Gastroesophageal sphincter (tissue), 4 donors: ENCODE measurements at regions not wholly inside any gene's neighbourhood (a gene's known extent, or its start where the extent isn't known, plus 50 kb on each side); places are given as distances from the start of the nearest gene placed in this dataset.

Source experiments
- ATAC-seq: fragments of 150-250 bp; one replicate; pipeline ENCODE4 v1.9.1; 2016; ENCODE audit warnings: mild to moderate bottlenecking, moderate library complexity
- H3K27ac ChIP-seq, 4 donors: fragments of 200-600 bp; sonication (generic) in 3 of 4; 1 replicate in 3 of 4; 2 replicates in 1 of 4; pipeline ENCODE4 v1.5.1; 2016 to 2019
- H3K27me3 ChIP-seq: fragments of 200-600 bp; sonication (generic); one replicate; pipeline ENCODE4 v1.5.1; 2019
- H3K36me3 ChIP-seq, 2 donors: fragments of 200-600 bp; sonication (generic); one replicate each; pipeline ENCODE4 v1.5.1; 2019; ENCODE audit warnings: control low read depth in 1 of 2
- H3K4me1 ChIP-seq, 3 donors: fragments of 200-600 bp; sonication (generic); 1 replicate in 2 of 3; 2 replicates in 1 of 3; pipeline ENCODE4 v1.5.1; 2016 to 2019; ENCODE audit warnings: control low read depth in 2 of 3
- H3K4me3 ChIP-seq, 2 donors: fragments of 200-600 bp; sonication (generic); one replicate each; pipeline ENCODE4 v1.5.1; 2019; ENCODE audit warnings: mild to moderate bottlenecking in 1 of 2, moderate library complexity in 1 of 2
- H3K9me3 ChIP-seq, 3 donors: fragments of 200-600 bp; sonication (generic); one replicate each; pipeline ENCODE4 v1.5.1; 2017 to 2019; ENCODE audit warnings: control low read depth in 2 of 3
- CTCF ChIP-seq, 4 experiments: fragments of 200-600 bp in 2 of 4; fragments of 450-650 bp in 2 of 4; sonication (generic) in 1 of 4; IDR thresholded peaks; one replicate each; pipeline ENCODE4 v1.5.1; 2017 to 2019; ENCODE audit warnings: antibody characterized with exemption in 4 of 4, mild to moderate bottlenecking in 2 of 4, moderate library complexity in 2 of 4
- EP300 ChIP-seq: sonication (generic); formaldehyde crosslinking; IDR thresholded peaks from one replicate; pipeline ENCODE4 v1.6.1; 2017; ENCODE audit warnings: antibody characterized with exemption, mild to moderate bottlenecking
- POLR2A ChIP-seq, 2 donors: fragments of 450-650 bp; IDR thresholded peaks; one replicate each; pipeline ENCODE4 v1.6.1; 2017; ENCODE audit warnings: antibody characterized with exemption in 2 of 2, mild to moderate bottlenecking in 2 of 2, moderate library complexity in 1 of 2
- POLR2AphosphoS5 ChIP-seq: sonication (generic); formaldehyde crosslinking; IDR thresholded peaks from one replicate; pipeline ENCODE4 v1.6.1; 2017; ENCODE audit warnings: antibody characterized with exemption
- WGBS, 2 donors: methylation state at CpG; one replicate each; pipeline ENCODE4 v1.1.5; 2018; ENCODE audit warnings: low coverage in 1 of 2; 5-methylcytosine and 5-hydroxymethylcytosine counted together

- Histone ChIP-seq H3K9me3 (no peaks in the 10 kb centered on the region), H3K27me3 (no peaks in the 10 kb centered on the region), H3K36me3 (no peaks in the 10 kb centered on the region), H3K4me3 (no peak overlapping the region), H3K4me1 (no peaks in the 10 kb centered on the region), H3K27ac (no peak overlapping the region)
- no peak for TF ChIP-seq CTCF (IDR thresholded peaks at IDR 0.05)
- no peak for TF ChIP-seq EP300
- no peak for TF ChIP-seq POLR2AphosphoS5
- no peak for TF ChIP-seq POLR2A (IDR thresholded peaks at IDR 0.05)
- ATAC-seq: no peak
- 25 to 57% methylated on average over 4 to 5 of the region's 6 CpGs for WGBS, 2 donors
These were observed 158.3 kb upstream of the TAPT1 start for GRCh38 chr4:16384576-16384975.

GRCh38 chr4:16382571-16382970, 156.3 kb upstream of the TAPT1 start:
- ATAC-seq: no peak
- 83 to 86% methylated on average over 3 of the region's 3 CpGs for WGBS, 2 donors

GRCh38 chr4:16377887-16378286, 151.6 kb upstream of the TAPT1 start:
- Histone ChIP-seq H3K36me3 (no peaks in the 10 kb centered on the region), H3K4me1 (no peaks in the 10 kb centered on the region), H3K27me3 (no peaks in the 10 kb centered on the region), H3K9me3 (no peaks in the 10 kb centered on the region), H3K27ac (no peak overlapping the region), H3K4me3 (no peak overlapping the region)
- no peak for TF ChIP-seq CTCF (IDR thresholded peaks at IDR 0.05)
- no peak for TF ChIP-seq EP300
- no peak for TF ChIP-seq POLR2A (IDR thresholded peaks at IDR 0.05)
- no peak for TF ChIP-seq POLR2AphosphoS5
- ATAC-seq: no peak
- 61 to 71% methylated on average over 5 of the region's 5 CpGs for WGBS, 2 donors

More at GRCh38 chr4:16382571-16382970, 156.3 kb upstream of the TAPT1 start:
- H3K27ac ChIP-seq: no peak overlapping the region
- TF ChIP-seq POLR2A (IDR thresholded peaks at IDR 0.05): no peak
- TF ChIP-seq EP300: no peak
- no peak for TF ChIP-seq CTCF (IDR thresholded peaks at IDR 0.05)
- no peak for TF ChIP-seq POLR2AphosphoS5
- no peaks in the 10 kb centered on the region for H3K36me3 ChIP-seq
- H3K9me3 ChIP-seq: no peaks in the 10 kb centered on the region
- H3K27me3 ChIP-seq: no peaks in the 10 kb centered on the region
- H3K4me3 ChIP-seq: no peak overlapping the region
- no peaks in the 10 kb centered on the region for H3K4me1 ChIP-seq

- H3K4me3 ChIP-seq: no peak overlapping the region
- no peak for ATAC-seq
- H3K27ac ChIP-seq: no peak overlapping the region
- 59 to 85% methylated on average over 1 to 3 of the region's 5 CpGs for WGBS, 2 donors
- TF ChIP-seq POLR2A (IDR thresholded peaks at IDR 0.05) (no peak), CTCF (IDR thresholded peaks at IDR 0.05) (no peak), EP300 (no peak), POLR2AphosphoS5 (no peak)
- H3K27me3 ChIP-seq: no peaks in the 10 kb centered on the region
- H3K9me3 ChIP-seq: peaks cover 0 to 7% (median 0%) of the 10 kb centered on the region in 3 donors
- no peaks in the 10 kb centered on the region for H3K4me1 ChIP-seq
- H3K36me3 ChIP-seq: no peaks in the 10 kb centered on the region
These were observed 138.8 kb upstream of the TAPT1 start for GRCh38 chr4:16365036-16365569.

GRCh38 chr4:16360694-16361262, 134.5 kb upstream of the TAPT1 start:
- Histone ChIP-seq H3K27ac (no peak overlapping the region), H3K4me3 (no peak overlapping the region), H3K27me3 (no peaks in the 10 kb centered on the region), H3K4me1 (no peaks in the 10 kb centered on the region), H3K9me3 (no peaks in the 10 kb centered on the region), H3K36me3 (no peaks in the 10 kb centered on the region)
- WGBS, 2 donors: 92 to 93% methylated on average over 20 to 28 of the region's 36 CpGs
- TF ChIP-seq CTCF (IDR thresholded peaks at IDR 0.05) (no peak), EP300 (no peak)
- ATAC-seq: no peak
